ENCODE measurements at regions not wholly inside any gene's neighbourhood (a gene's known extent, or its start where the extent isn't known, plus 50 kb on each side); places are given as distances from the start of the nearest gene placed in this dataset.

DNA sequence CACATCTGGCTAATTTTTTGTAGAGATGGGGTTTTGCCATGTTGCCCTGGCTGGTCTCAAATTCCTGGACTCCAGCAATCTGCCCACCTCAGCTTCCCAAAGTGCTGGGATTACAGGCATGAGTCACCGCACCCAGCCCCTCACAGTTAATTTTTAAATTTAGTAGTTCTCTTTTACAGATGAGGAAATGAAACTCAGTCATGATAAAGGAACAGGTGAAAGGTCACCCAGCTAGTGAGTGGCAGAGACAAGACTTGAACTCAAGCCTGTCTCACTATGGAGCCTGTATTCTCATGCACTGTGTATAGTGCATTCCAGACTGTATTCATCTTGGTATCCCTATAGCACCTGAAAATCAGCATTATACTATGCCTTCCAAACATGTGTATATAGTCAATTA lies 77.1 kb upstream of the WSB1 start:
- H3K27me3 ChIP-seq: no peaks in the 10 kb centered on the region

DNA sequence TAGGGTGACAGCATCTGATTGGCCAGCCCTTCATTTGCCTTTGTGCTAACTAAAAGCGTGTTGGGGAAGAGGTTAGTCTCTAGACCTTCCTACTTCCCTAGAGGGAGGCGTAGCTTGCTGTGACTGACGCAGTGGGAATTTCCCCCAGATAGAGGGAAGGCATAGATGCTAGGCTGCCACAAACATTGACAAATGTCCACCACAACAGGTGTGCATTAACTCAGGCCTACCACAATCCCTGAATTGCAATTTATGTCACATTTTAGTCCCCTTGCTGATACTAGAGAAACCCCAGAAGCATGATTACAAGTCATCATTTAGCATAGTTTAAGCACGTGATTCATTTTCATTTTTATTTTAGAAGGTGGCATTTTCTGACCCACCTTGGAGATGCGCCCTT lies 76.3 kb upstream of the WSB1 start:
- Histone ChIP-seq H3K4me3 (no peak overlapping the region), H3K27me3 (no peaks in the 10 kb centered on the region), H3K4me1 (no peaks in the 10 kb centered on the region), H3K27ac (no peak overlapping the region), H3K9me3 (no peaks in the 10 kb centered on the region), H3K36me3 (no peaks in the 10 kb centered on the region)
- TF ChIP-seq POLR2AphosphoS5 (IDR thresholded peaks at IDR 0.05; ENCODE audit: insufficient read depth in 1 of 2, low read depth in 1 of 2) (no peak), POLR2A (IDR thresholded peaks at IDR 0.05) (no peak)
- TF ChIP-seq, protein P1, sequence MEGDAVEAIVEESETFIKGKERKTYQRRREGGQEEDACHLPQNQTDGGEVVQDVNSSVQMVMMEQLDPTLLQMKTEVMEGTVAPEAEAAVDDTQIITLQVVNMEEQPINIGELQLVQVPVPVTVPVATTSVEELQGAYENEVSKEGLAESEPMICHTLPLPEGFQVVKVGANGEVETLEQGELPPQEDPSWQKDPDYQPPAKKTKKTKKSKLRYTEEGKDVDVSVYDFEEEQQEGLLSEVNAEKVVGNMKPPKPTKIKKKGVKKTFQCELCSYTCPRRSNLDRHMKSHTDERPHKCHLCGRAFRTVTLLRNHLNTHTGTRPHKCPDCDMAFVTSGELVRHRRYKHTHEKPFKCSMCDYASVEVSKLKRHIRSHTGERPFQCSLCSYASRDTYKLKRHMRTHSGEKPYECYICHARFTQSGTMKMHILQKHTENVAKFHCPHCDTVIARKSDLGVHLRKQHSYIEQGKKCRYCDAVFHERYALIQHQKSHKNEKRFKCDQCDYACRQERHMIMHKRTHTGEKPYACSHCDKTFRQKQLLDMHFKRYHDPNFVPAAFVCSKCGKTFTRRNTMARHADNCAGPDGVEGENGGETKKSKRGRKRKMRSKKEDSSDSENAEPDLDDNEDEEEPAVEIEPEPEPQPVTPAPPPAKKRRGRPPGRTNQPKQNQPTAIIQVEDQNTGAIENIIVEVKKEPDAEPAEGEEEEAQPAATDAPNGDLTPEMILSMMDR (IDR thresholded peaks at IDR 0.05): no peak
- no peak for DNase-seq (ENCODE audit: extremely low spot score in 2 of 2)
- intact Hi-C loops (cut with DNase I): no loop called here

More for the DNA sequence above, 77.1 kb upstream of the WSB1 start:
- intact Hi-C loops (cut with DNase I): no loop called here
- no peak overlapping the region for H3K4me3 ChIP-seq
- TF ChIP-seq, protein P1 (IDR thresholded peaks at IDR 0.05): no peak
- TF ChIP-seq POLR2AphosphoS5 (IDR thresholded peaks at IDR 0.05; ENCODE audit: insufficient read depth in 1 of 2, low read depth in 1 of 2) (no peak), POLR2A (IDR thresholded peaks at IDR 0.05) (no peak)
- no peaks in the 10 kb centered on the region for H3K4me1 ChIP-seq
- DNase-seq (ENCODE audit: extremely low spot score in 2 of 2): no peak
- H3K27ac ChIP-seq: no peak overlapping the region
- no peaks in the 10 kb centered on the region for H3K36me3 ChIP-seq
- H3K9me3 ChIP-seq: no peaks in the 10 kb centered on the region

DNA sequence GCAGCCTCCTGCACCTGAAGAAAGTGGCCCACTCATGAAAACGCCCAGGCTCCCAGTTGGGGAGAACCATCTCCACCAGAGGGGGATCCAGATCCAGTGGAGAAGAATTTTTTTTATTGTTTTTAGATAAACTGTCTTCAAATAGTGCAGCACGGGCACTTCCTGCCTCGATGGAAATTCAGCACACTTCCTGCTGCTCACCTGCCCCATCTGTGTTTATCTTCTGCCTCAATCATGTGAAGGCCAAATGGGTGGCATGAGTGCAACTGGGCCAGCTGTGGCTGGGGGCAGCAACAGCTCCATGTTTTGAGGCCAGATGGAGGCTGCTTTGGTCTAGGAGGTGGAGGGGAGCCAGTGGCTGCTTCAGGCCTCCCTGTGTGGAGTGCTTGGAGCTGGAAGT lies 75.9 kb upstream of the WSB1 start:
- Histone ChIP-seq H3K36me3 (no peaks in the 10 kb centered on the region), H3K27ac (no peak overlapping the region), H3K4me3 (no peak overlapping the region), H3K27me3 (no peaks in the 10 kb centered on the region), H3K9me3 (no peaks in the 10 kb centered on the region), H3K4me1 (no peaks in the 10 kb centered on the region)
- TF ChIP-seq POLR2AphosphoS5 (IDR thresholded peaks at IDR 0.05; ENCODE audit: insufficient read depth in 1 of 2, low read depth in 1 of 2): no peak
- no peak for TF ChIP-seq POLR2A (IDR thresholded peaks at IDR 0.05)
- TF ChIP-seq, protein P1 (IDR thresholded peaks at IDR 0.05): no peak
- intact Hi-C loops (cut with DNase I): no loop called here
- no peak for DNase-seq (ENCODE audit: extremely low spot score in 2 of 2)

DNA sequence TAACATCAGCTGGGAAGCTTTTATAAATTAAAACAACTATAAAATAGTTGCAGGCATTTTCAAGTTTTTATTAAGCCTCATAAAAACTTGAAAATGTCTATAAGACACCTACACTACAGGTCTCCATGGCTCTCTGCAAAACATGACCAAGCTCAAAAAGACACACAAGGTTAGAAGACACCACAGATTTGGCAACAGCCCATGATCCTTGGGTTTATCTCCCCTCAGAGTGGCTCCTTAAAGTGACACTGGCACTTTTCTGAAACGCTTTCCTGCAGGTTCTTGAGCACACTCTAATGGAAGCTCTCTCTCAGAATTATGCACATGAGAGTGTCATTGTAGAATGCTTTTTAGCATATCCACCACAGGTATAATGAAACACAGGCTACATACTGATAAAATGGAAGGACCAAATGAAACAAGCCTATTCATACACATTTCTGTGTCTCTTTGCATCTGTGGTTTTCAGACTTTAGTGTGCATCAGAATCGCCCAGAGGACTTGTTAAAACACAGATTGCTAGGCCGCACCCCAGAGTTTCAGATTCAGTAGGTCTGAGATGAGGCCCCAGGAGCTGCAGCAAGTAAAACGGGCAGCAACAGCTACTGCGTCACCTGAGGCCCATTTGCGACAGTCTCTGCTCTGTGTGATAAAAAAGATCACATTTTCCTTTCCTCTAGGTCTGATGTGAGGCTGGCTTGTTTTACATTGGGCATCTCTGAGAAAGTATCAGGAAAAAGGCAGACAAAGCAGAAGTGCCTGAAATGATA lies 75.0 kb upstream of the WSB1 start:
- intact Hi-C loops (cut with DNase I): no loop called here
- DNase-seq (ENCODE audit: extremely low spot score in 2 of 2): no peak

DNA sequence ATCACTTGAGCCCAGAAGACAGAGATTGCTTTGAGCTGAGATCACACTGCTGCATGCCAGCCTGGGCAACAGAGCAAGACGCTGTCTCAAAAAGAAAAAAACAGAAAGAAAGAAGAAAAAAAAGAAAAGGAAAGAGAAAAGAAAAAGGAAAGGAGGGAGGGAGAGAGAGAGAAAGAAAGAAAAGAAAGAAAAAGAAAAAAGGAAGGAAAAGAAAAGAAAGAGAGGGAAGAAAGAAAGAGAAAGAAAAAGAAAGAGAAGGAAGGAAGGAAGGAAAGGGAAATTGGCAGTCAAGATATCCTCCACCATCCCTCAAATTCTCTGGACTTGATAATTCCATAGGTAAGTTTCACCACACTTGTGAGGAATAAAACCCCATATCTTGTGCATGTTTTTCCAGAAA lies 71.4 kb upstream of the WSB1 start:
- H3K27me3 ChIP-seq: no peaks in the 10 kb centered on the region
- H3K4me3 ChIP-seq: no peak overlapping the region
- TF ChIP-seq POLR2AphosphoS5 (IDR thresholded peaks at IDR 0.05; ENCODE audit: insufficient read depth in 1 of 2, low read depth in 1 of 2): no peak
- TF ChIP-seq, protein P1 (IDR thresholded peaks at IDR 0.05): no peak
- no peaks in the 10 kb centered on the region for H3K36me3 ChIP-seq
- no peaks in the 10 kb centered on the region for H3K4me1 ChIP-seq
- DNase-seq (ENCODE audit: extremely low spot score in 2 of 2): no peak
- no peak overlapping the region for H3K27ac ChIP-seq
- intact Hi-C loops (cut with DNase I): no loop called here
- H3K9me3 ChIP-seq: no peaks in the 10 kb centered on the region

More for the DNA sequence above, 75.0 kb upstream of the WSB1 start:
- H3K27me3 ChIP-seq: no peaks in the 10 kb centered on the region
- H3K4me3 ChIP-seq: no peak overlapping the region
- H3K4me1 ChIP-seq: no peaks in the 10 kb centered on the region
- H3K27ac ChIP-seq: no peak overlapping the region
- H3K36me3 ChIP-seq: no peaks in the 10 kb centered on the region
- no peaks in the 10 kb centered on the region for H3K9me3 ChIP-seq
- TF ChIP-seq POLR2A (IDR thresholded peaks at IDR 0.05) (no peak), POLR2AphosphoS5 (IDR thresholded peaks at IDR 0.05; ENCODE audit: insufficient read depth in 1 of 2, low read depth in 1 of 2) (no peak)
- TF ChIP-seq, protein P1 (IDR thresholded peaks at IDR 0.05): no peak

Measured in vagina (tissue), 2 donors.